Esophagus squamous epithelium (tissue), 5 donors: ENCODE measurements at regions not wholly inside any gene's neighbourhood (a gene's known extent, or its start where the extent isn't known, plus 50 kb on each side); places are given as distances from the start of the nearest gene placed in this dataset.
"Not testable (repeated sequence)": the region's sequence is repeated elsewhere in the genome, so short reads cannot be mapped to it uniquely, and the experiment has no call there.

Experiments used
- DNase-seq: peaks from one replicate; lab custom pipeline; 2025; lab: John Stamatoyannopoulos, UW
- H3K27ac ChIP-seq, 4 donors: fragments of 200-600 bp; sonication (generic); one replicate each; pipeline ENCODE4 v1.5.1; 2016 to 2019; ENCODE audit warnings: mild to moderate bottlenecking in 1 of 4
- H3K27me3 ChIP-seq, 4 donors: fragments of 200-600 bp; sonication (generic); 1 replicate in 3 of 4; 2 replicates in 1 of 4; pipeline versions ENCODE4 v1.5.1 to v1.6.0; 2017 to 2021; ENCODE audit warnings: antibody characterized with exemption in 1 of 4
- H3K36me3 ChIP-seq, 3 donors: fragments of 200-600 bp; sonication (generic); one replicate each; pipeline ENCODE4 v1.5.1; 2016 to 2019
- H3K4me1 ChIP-seq, 3 donors: fragments of 200-600 bp; sonication (generic); one replicate each; pipeline ENCODE4 v1.5.1; 2017 to 2019
- H3K4me3 ChIP-seq, 4 donors: fragments of 200-600 bp; sonication (generic); 1 replicate in 3 of 4; 2 replicates in 1 of 4; pipeline ENCODE4 v1.5.1; 2016 to 2019; ENCODE audit warnings: mild to moderate bottlenecking in 2 of 4, moderate library complexity in 1 of 4
- H3K9me3 ChIP-seq, 3 donors: fragments of 200-600 bp; sonication (generic); one replicate each; pipeline ENCODE4 v1.5.1; 2016 to 2019
- POLR2A ChIP-seq, 4 donors: fragments of 450-650 bp; IDR thresholded peaks; one replicate each; pipeline ENCODE4 v1.6.1; 2017; ENCODE audit warnings: antibody characterized with exemption in 4 of 4, mild to moderate bottlenecking in 4 of 4, moderate library complexity in 3 of 4
- WGBS, 2 donors: methylation state at CpG; one replicate each; pipeline ENCODE4 v1.1.5; 2018; 5-methylcytosine and 5-hydroxymethylcytosine counted together
- intact Hi-C: fragments of 100-400 bp; cut with DNase I; formaldehyde crosslinking; loops from one replicate; pipeline ENCODE4 v1.15.0; 2022
- TF ChIP-seq, protein P1 (sequence below), 6 experiments: fragments of 450-650 bp in 4 of 6; fragments of 200-600 bp in 2 of 6; sonication (generic) in 2 of 6; IDR thresholded peaks; one replicate each; pipeline ENCODE4 v1.5.1; 2016 to 2019; ENCODE audit warnings: antibody characterized with exemption in 6 of 6, mild to moderate bottlenecking in 4 of 6, moderate library complexity in 4 of 6
- donor health status: DM: yes; HTN: yes; CAD: no.

DNA sequence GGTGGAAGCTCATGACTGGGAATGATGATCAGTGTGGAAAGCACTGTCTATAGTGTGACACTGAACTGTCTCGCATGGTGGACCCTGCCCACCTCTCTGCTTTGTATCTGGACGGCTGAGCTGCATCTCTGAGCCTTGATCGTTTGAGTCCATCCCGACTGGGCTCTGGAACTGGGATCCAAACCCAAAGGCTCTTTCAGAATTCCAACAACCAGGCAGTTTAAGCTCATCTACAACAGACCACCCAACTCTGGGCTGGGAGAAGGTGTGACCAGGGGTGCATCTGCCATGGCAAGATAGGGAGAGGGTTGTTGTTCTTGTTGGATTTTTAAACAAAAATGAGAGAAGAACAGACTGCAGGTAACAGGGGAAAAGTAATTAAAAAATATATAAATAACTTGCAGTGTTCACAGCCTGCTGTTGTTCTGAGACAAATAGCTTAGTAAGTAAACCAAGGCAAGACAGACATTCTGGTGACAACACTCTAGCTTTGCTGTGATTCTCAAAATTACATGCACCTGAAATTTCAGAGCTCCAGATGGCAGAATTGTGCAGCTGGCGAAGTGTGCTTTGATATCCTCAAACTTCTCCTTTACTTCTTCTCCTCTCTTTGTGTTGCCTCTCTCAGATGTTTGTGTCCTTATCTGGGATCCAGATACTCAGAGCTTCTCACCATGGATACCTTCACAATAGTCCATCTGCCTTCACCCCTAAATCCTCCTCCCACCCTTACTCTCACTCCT, 209.6 kb downstream of the EMP1 start:
- H3K36me3 ChIP-seq = no peaks in the 10 kb centered on the region

DNA sequence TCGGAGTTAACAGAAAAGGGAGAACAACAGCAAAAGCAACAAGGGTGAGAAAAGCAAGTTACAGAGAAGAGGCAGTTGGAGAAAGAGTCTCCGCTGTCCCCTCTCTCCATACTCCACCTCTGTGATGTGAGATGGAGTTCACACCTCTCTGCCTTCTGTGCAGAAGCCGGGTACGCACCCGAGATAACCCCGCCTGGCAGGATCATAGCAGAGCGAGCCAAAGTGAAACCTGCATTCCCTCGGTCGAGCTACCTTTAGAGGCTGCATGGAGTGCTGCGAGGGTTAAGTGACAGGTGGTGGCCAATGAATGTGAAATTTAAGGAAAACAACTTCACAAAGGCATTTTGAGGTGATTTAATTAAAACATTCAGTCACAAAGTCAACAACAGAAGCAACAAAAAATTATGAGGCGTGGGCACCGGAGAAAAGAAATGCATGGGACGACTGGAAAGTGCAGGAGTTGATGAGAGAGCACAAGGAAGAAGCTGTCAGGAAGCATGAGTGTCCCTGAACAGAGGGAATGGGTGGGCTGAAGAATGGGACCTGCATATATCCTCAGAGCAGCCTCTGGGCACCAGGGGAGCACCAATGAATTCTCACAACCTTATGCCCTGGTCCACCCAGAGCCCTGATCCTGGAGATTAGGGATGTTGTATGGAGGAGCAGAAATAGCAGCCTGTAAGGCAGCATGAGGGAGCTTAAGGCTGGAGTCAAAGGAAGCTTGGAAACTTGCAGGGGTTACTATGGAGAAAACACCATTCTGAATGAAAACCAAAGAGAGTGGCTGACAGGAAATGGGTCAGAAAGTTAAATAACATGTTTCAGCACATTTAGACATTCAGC, 208.3 kb downstream of the EMP1 start:
- WGBS, 2 donors = 26 to 50% methylated on average over 13 of the region's 13 CpGs
- intact Hi-C loops = no loop called here
- H3K36me3 ChIP-seq = no peaks in the 10 kb centered on the region
- TF ChIP-seq, protein P1, sequence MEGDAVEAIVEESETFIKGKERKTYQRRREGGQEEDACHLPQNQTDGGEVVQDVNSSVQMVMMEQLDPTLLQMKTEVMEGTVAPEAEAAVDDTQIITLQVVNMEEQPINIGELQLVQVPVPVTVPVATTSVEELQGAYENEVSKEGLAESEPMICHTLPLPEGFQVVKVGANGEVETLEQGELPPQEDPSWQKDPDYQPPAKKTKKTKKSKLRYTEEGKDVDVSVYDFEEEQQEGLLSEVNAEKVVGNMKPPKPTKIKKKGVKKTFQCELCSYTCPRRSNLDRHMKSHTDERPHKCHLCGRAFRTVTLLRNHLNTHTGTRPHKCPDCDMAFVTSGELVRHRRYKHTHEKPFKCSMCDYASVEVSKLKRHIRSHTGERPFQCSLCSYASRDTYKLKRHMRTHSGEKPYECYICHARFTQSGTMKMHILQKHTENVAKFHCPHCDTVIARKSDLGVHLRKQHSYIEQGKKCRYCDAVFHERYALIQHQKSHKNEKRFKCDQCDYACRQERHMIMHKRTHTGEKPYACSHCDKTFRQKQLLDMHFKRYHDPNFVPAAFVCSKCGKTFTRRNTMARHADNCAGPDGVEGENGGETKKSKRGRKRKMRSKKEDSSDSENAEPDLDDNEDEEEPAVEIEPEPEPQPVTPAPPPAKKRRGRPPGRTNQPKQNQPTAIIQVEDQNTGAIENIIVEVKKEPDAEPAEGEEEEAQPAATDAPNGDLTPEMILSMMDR (IDR thresholded peaks at IDR 0.05) = no peak
- no peak for TF ChIP-seq POLR2A (IDR thresholded peaks at IDR 0.05)
- DNase-seq = no peak
- no peak overlapping the region for H3K27ac ChIP-seq
- peaks cover 0 to 10% (median 0%) of the 10 kb centered on the region in 3 donors for H3K4me1 ChIP-seq
- H3K9me3 ChIP-seq = no peaks in the 10 kb centered on the region
- no peaks in the 10 kb centered on the region for H3K27me3 ChIP-seq
- H3K4me3 ChIP-seq = peak overlapping the region in 2 of 4 donors; percentile 26 to 42

More for the DNA sequence above, 209.6 kb downstream of the EMP1 start:
- Histone ChIP-seq H3K9me3 (peaks cover 0 to 6% (median 0%) of the 10 kb centered on the region in 3 donors), H3K4me1 (peaks cover 0 to 10% (median 0%) of the 10 kb centered on the region in 3 donors), H3K27ac (no peak overlapping the region), H3K27me3 (no peaks in the 10 kb centered on the region), H3K4me3 (no peak overlapping the region)
- 90 to 95% methylated on average over 5 of the region's 5 CpGs for WGBS, 2 donors
- TF ChIP-seq, protein P1 (IDR thresholded peaks at IDR 0.05) = no peak
- TF ChIP-seq POLR2A (IDR thresholded peaks at IDR 0.05) = no peak
- no peak for DNase-seq
- intact Hi-C loops = no loop called here

DNA sequence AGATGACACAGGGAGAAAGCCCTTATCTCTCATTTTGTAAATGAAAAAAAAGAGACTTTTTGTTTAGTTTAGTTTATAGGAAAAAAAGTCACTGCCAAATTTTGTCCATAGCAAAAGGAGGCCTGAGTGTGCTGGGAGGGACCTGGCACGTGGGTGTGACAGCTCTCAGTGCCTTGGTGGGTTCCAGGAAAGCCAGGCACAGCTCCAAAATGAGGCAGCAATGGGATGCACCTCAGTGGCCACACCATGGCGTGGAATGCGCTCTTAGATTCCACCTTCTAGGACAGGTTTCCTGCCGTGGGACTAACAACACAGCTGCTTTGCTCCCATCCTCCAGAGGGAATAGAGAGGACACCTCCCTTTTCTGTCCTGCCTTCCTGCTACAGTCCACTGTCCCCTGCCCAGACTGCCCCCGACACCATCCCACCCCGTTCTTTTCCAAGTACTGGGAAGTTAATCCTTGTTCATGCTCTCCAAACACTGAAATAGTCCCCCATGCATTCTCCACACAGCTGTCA, 207.6 kb downstream of the EMP1 start:
- no peak for DNase-seq
- intact Hi-C loops = no loop called here
- whole genome bisulfite sequencing, 2 donors = 47 to 60% methylated on average over 3 to 6 of the region's 6 CpGs

DNA sequence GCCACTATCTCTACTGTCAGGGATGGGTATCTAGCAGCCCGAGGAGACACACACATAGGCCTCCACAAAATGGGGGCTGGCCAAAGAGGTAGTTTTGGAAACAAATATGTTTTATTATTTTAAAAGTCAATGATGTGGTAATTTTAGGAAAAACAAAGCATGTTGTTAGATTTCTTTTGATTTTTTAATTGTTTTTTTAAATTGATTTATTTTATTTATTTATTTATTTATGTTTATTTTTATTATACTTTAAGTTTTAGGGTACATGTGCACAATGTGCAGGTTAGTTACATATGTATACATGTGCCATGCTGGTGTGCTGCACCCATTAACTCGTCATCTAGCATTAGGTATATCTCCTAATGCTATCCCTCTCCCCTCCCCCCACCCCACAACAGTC, 194.8 kb downstream of the EMP1 start:
- H3K27me3 ChIP-seq, H3K36me3 ChIP-seq, H3K27ac ChIP-seq, DNase-seq, intact Hi-C loops, H3K4me3 ChIP-seq, H3K9me3 ChIP-seq: not testable (repeated sequence)
- H3K4me1 ChIP-seq = peaks cover 0 to 27% (median 6%) of the 10 kb centered on the region in 3 donors
- 69 to 70% methylated on average over 2 of the region's 2 CpGs for WGBS, 2 donors

More for the DNA sequence above, 207.6 kb downstream of the EMP1 start:
- no peak for TF ChIP-seq POLR2A (IDR thresholded peaks at IDR 0.05)
- TF ChIP-seq, protein P1 (IDR thresholded peaks at IDR 0.05) = no peak
- H3K9me3 ChIP-seq = no peaks in the 10 kb centered on the region
- H3K4me1 ChIP-seq = peaks cover 0 to 10% (median 0%) of the 10 kb centered on the region in 3 donors
- H3K27ac ChIP-seq = no peak overlapping the region
- H3K4me3 ChIP-seq = peak overlapping the region in 1 of 4 donors; percentile 42
- H3K27me3 ChIP-seq = no peaks in the 10 kb centered on the region
- H3K36me3 ChIP-seq = no peaks in the 10 kb centered on the region

DNA sequence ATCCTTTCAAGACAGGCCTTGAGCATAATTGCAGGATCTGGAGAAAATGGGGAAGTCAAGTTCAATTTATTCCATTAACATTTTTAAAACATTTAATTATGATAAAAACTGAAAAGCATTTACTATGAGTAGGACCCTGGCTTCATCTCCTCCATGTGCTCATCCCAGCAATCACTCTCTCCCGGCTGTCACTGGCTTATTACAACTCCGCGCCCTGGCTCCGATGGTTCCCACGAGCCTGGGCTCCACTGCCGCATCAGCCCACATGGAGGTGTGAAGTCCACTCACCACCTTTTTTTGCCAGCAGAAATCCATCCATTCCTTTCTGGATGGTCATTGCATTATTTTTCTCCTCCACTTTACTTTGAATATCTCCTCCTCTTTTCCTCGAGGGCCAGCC, 194.4 kb downstream of the EMP1 start:
- 53 to 54% methylated on average over 7 of the region's 7 CpGs for WGBS, 2 donors
- no peaks in the 10 kb centered on the region for H3K36me3 ChIP-seq
- intact Hi-C loops = no loop called here
- no peak overlapping the region for H3K4me3 ChIP-seq
- no peak overlapping the region for H3K27ac ChIP-seq
- TF ChIP-seq, protein P1 (IDR thresholded peaks at IDR 0.05) = no peak
- no peak for TF ChIP-seq POLR2A (IDR thresholded peaks at IDR 0.05)
- peaks cover 0 to 31% (median 6%) of the 10 kb centered on the region in 3 donors for H3K4me1 ChIP-seq
- H3K9me3 ChIP-seq = no peaks in the 10 kb centered on the region
- no peak for DNase-seq
- peaks cover 0 to 3% (median 0%) of the 10 kb centered on the region in 4 donors for H3K27me3 ChIP-seq
